Caco-2 (cell line): ENCODE measurements at regions not wholly inside any gene's neighbourhood (a gene's known extent, or its start where the extent isn't known, plus 50 kb on each side); places are given as distances from the start of the nearest gene placed in this dataset.

Experiments used
- BruUV-seq: library from RNA; stranded (reverse); fragments of 400-500 nt; replicated peaks from 2 replicates; lab custom pipeline; 2021; lab: Mats Ljungman, UMichigan
- CTCF ChIA-PET: fragments of 300-600 bp; sonication (Branson Sonifier 250); formaldehyde crosslinking; loops from one replicate; lab custom pipeline; 2022; ENCODE audit warnings: antibody characterized with exemption; lab: Charles Lee
- POLR2A ChIA-PET: fragments of 300-600 bp; sonication (Branson Sonifier 250); formaldehyde crosslinking; loops from one replicate; lab custom pipeline; 2022; ENCODE audit warnings: antibody characterized with exemption; lab: Charles Lee
- DNase-seq, 2 experiments: peaks; one replicate each; pipeline versions ENCODE4 v3.0.0 to v3.0.0-alpha.2; 2020 to 2022
- H3K27me3 ChIP-seq: replicated peaks from 2 replicates; pipeline ENCODE4 v1.6.0; 2011; ENCODE audit warnings: low read length; ENCODE audit not compliant: control insufficient read depth, insufficient read depth
- H3K36me3 ChIP-seq: 2 replicates; pipeline ENCODE4 v1.5.1; 2011; ENCODE audit warnings: low read length; ENCODE audit not compliant: control insufficient read depth, insufficient read depth
- H3K4me1 ChIP-seq: fragments of 250-450 bp; sonication (Bioruptor Pico); 2 replicates; pipeline ENCODE4 v1.5.1; 2020; ENCODE audit warnings: mild to moderate bottlenecking
- H3K4me3 ChIP-seq: 2 replicates; pipeline ENCODE4 v1.5.1; 2011; ENCODE audit warnings: low read depth, mild to moderate bottlenecking, control low read depth, low read length
- H3K9me3 ChIP-seq: fragments of 250-450 bp; sonication (Bioruptor Pico); 2 replicates; pipeline ENCODE4 v1.5.1; 2020; ENCODE audit warnings: mild to moderate bottlenecking, moderate library complexity
- H3K27ac Mint-ChIP-seq: one replicate; pipeline ENCODE4 v1.8.0; 2022; ENCODE audit warnings: mixed read lengths; ENCODE audit not compliant: unreplicated experiment
- H3K27me3 Mint-ChIP-seq: one replicate; pipeline ENCODE4 v1.8.0; 2022; ENCODE audit warnings: mixed read lengths; ENCODE audit not compliant: insufficient read depth, unreplicated experiment
- H3K36me3 Mint-ChIP-seq: one replicate; pipeline ENCODE4 v1.8.0; 2022; ENCODE audit warnings: mild to moderate bottlenecking, mixed read lengths; ENCODE audit not compliant: insufficient read depth, unreplicated experiment
- H3K4me1 Mint-ChIP-seq: one replicate; pipeline ENCODE4 v1.8.0; 2022; ENCODE audit warnings: low read depth, mixed read lengths; ENCODE audit not compliant: unreplicated experiment
- H3K4me3 Mint-ChIP-seq: one replicate; pipeline ENCODE4 v1.8.0; 2022; ENCODE audit warnings: mild to moderate bottlenecking, moderate library complexity, mixed read lengths; ENCODE audit not compliant: unreplicated experiment
- H3K9me3 Mint-ChIP-seq: one replicate; pipeline ENCODE4 v1.8.0; 2022; ENCODE audit warnings: mixed read lengths; ENCODE audit not compliant: unreplicated experiment
- intact Hi-C: fragments of 100-400 bp; cut with micrococcal nuclease; formaldehyde crosslinking; loops from one replicate; pipeline ENCODE4 v1.10.0; 2022; ENCODE audit not compliant: unreplicated experiment
- TF ChIP-seq, protein P1 (sequence below), 2 experiments: fragments of 200-600 bp in 1 of 2; IDR thresholded peaks; 1 replicate in 1 of 2; 2 replicates in 1 of 2; pipeline versions ENCODE4 v1.5.1 to v1.8.0; 2011 to 2022; ENCODE audit warnings: antibody characterized with exemption in 1 of 2, control low read depth in 1 of 2, inconsistent platforms in 1 of 2, low read depth in 1 of 2, low read length in 1 of 2, mild to moderate bottlenecking in 1 of 2, moderate library complexity in 1 of 2; ENCODE audit not compliant: insufficient read depth in 1 of 2, severe bottlenecking in 1 of 2, unreplicated experiment in 1 of 2

GRCh38 chr12:131550121-131550520 is 160.8 kb upstream of the SFSWAP start:
- intact Hi-C loops, result no loop called here
- H3K27ac Mint-ChIP-seq, result no peak overlapping the region
- Histone ChIP-seq H3K27me3 (no peaks in the 10 kb centered on the region), H3K4me3 (no peak overlapping the region), H3K36me3 (no peaks in the 10 kb centered on the region), H3K9me3 (no peaks in the 10 kb centered on the region), H3K4me1 (no peaks in the 10 kb centered on the region)
- no peaks in the 10 kb centered on the region for H3K9me3 Mint-ChIP-seq
- H3K4me3 Mint-ChIP-seq, result no peak overlapping the region
- CTCF ChIA-PET, result no interaction called here
- DNase-seq, result no peak
- no TSS peak for BruUV-seq
- no peaks in the 10 kb centered on the region for H3K36me3 Mint-ChIP-seq
- TF ChIP-seq, protein P1, sequence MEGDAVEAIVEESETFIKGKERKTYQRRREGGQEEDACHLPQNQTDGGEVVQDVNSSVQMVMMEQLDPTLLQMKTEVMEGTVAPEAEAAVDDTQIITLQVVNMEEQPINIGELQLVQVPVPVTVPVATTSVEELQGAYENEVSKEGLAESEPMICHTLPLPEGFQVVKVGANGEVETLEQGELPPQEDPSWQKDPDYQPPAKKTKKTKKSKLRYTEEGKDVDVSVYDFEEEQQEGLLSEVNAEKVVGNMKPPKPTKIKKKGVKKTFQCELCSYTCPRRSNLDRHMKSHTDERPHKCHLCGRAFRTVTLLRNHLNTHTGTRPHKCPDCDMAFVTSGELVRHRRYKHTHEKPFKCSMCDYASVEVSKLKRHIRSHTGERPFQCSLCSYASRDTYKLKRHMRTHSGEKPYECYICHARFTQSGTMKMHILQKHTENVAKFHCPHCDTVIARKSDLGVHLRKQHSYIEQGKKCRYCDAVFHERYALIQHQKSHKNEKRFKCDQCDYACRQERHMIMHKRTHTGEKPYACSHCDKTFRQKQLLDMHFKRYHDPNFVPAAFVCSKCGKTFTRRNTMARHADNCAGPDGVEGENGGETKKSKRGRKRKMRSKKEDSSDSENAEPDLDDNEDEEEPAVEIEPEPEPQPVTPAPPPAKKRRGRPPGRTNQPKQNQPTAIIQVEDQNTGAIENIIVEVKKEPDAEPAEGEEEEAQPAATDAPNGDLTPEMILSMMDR (IDR thresholded peaks at IDR 0.05; ENCODE audit: insufficient read depth in 1 of 2, low read depth in 1 of 2, low read length in 1 of 2, severe bottlenecking in 1 of 2, unreplicated experiment in 1 of 2), result no peak
- H3K27me3 Mint-ChIP-seq, result peaks cover 20% of the 10 kb centered on the region
- no peaks in the 10 kb centered on the region for H3K4me1 Mint-ChIP-seq
- POLR2A ChIA-PET, result no interaction called here

DNA sequence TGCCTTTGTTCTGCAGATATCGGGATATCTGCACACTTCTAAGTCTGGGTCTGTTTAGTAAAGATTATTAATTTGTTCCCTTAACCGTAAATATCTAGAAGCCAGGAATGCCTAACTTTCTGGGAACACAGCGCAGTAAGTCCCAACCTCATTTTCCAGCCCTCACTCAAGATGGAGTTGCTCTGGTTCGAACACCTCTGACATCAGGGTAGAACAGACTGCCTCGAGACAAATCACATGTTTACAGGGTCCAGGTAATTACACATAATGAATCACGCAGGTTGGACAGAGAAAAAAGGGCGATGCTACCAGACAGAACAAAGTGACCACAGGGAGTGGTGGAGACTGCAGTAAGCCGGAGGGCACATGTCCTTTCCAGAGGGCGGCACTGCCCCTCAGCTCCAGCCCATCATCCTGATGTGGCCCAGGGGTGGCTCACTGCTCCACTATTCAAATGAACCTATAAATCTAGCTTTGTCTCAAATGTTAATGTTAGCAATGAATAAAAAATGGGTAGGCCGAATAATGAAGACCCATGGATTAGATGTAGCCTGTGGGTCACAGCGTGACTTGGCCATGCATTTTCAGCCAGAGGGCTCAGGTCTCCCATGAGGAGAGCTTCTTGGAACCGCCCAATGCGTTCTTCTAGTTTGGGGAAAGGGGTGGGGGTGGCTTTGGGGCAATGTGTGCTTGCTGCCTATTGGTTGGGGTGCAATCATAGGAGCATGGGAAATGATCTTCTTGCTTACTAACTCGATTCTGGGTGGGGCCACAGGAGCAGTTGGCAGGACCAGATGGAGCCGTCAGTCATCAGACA is 159.0 kb upstream of the SFSWAP start:
- intact Hi-C loops, result no loop called here
- Histone ChIP-seq H3K4me1 (no peaks in the 10 kb centered on the region), H3K36me3 (no peaks in the 10 kb centered on the region), H3K4me3 (no peak overlapping the region), H3K27me3 (no peaks in the 10 kb centered on the region), H3K9me3 (no peaks in the 10 kb centered on the region)
- Mint-ChIP-seq H3K4me3 (no peak overlapping the region), H3K36me3 (no peaks in the 10 kb centered on the region), H3K4me1 (no peaks in the 10 kb centered on the region), H3K27ac (no peak overlapping the region), H3K9me3 (no peaks in the 10 kb centered on the region), H3K27me3 (peaks cover 16% of the 10 kb centered on the region)
- no TSS peak for BruUV-seq
- ChIA-PET CTCF (no interaction called here), POLR2A (no interaction called here)
- TF ChIP-seq, protein P1 (IDR thresholded peaks at IDR 0.05; ENCODE audit: insufficient read depth in 1 of 2, low read depth in 1 of 2, low read length in 1 of 2, severe bottlenecking in 1 of 2, unreplicated experiment in 1 of 2), result no peak
- no peak for DNase-seq

GRCh38 chr12:131552492-131552863 is 158.4 kb upstream of the SFSWAP start:
- no peak overlapping the region for H3K4me3 Mint-ChIP-seq
- intact Hi-C loops, result no loop called here
- H3K4me3 ChIP-seq, result no peak overlapping the region
- no peak for DNase-seq
- H3K27me3 Mint-ChIP-seq, result peaks cover 20% of the 10 kb centered on the region
- no peaks in the 10 kb centered on the region for H3K9me3 Mint-ChIP-seq
- no peaks in the 10 kb centered on the region for H3K4me1 ChIP-seq
- ChIA-PET CTCF (no interaction called here), POLR2A (no interaction called here)
- H3K4me1 Mint-ChIP-seq, result no peaks in the 10 kb centered on the region
- H3K36me3 Mint-ChIP-seq, result no peaks in the 10 kb centered on the region
- H3K27me3 ChIP-seq, result no peaks in the 10 kb centered on the region
- BruUV-seq, result no TSS peak
- H3K27ac Mint-ChIP-seq, result no peak overlapping the region
- TF ChIP-seq, protein P1 (IDR thresholded peaks at IDR 0.05; ENCODE audit: insufficient read depth in 1 of 2, low read depth in 1 of 2, low read length in 1 of 2, severe bottlenecking in 1 of 2, unreplicated experiment in 1 of 2), result no peak
- H3K9me3 ChIP-seq, result no peaks in the 10 kb centered on the region
- no peaks in the 10 kb centered on the region for H3K36me3 ChIP-seq
